Adipose tissue (tissue), 3 donors: ENCODE measurements at regions not wholly inside any gene's neighbourhood (a gene's known extent, or its start where the extent isn't known, plus 50 kb on each side); places are given as distances from the start of the nearest gene placed in this dataset.
"Not testable (repeated sequence)": the region's sequence is repeated elsewhere in the genome, so short reads cannot be mapped to it uniquely, and the experiment has no call there.

Experiments
- H3K27ac ChIP-seq: one replicate; pipeline ENCODE4 v1.5.1; 2013; ENCODE audit warnings: low read depth, low read length
- WGBS, 3 donors: extraction: QIAGEN DNeasy Blood & Tissue Kit; methylation state at CpG; one replicate each; pipeline ENCODE4 v1.1.7; 2013; 5-methylcytosine and 5-hydroxymethylcytosine counted together
- donor health status: healthy with polysubstance abuse.
- donor health status: Bipolar disorder and iron deficiency.
- donor health status: healthy.

GRCh38 chr2:12005886-12006681 lies 259.7 kb downstream of the LPIN1 start:
- H3K27ac ChIP-seq = no peak overlapping the region
- WGBS, 3 donors = 42 to 45% (median 43%) methylated on average over 8 of the region's 8 CpGs

- no peak overlapping the region for H3K27ac ChIP-seq
- WGBS, 3 donors = 69 to 73% (median 70%) methylated on average over 4 of the region's 4 CpGs
Measured at GRCh38 chr2:12006850-12007249, 260.4 kb downstream of the LPIN1 start.

GRCh38 chr2:12007282-12007681 lies 260.9 kb downstream of the LPIN1 start:
- WGBS, 3 donors = 86 to 94% (median 90%) methylated on average over 1 of the region's 1 CpG
- H3K27ac ChIP-seq = no peak overlapping the region

- H3K27ac ChIP-seq = no peak overlapping the region
- 65 to 86% (median 75%) methylated on average over 6 of the region's 6 CpGs for WGBS, 3 donors
Measured at GRCh38 chr2:12008425-12009061, 262.1 kb downstream of the LPIN1 start.

GRCh38 chr2:12009323-12009905 lies 263.0 kb downstream of the LPIN1 start:
- H3K27ac ChIP-seq = no peak overlapping the region
- 80 to 88% (median 83%) methylated on average over 3 of the region's 3 CpGs for WGBS, 3 donors

- no peak overlapping the region for H3K27ac ChIP-seq
- 95 to 100% (median 97%) methylated on average over 1 of the region's 1 CpG for WGBS, 3 donors
Measured at GRCh38 chr2:12010059-12010458, 263.6 kb downstream of the LPIN1 start.

- WGBS, 3 donors = 35 to 94% (median 91%) methylated on average over 4 of the region's 4 CpGs
Measured at GRCh38 chr2:12010779-12011178, 264.3 kb downstream of the LPIN1 start.

GRCh38 chr2:12014088-12014960 lies 267.9 kb downstream of the LPIN1 start:
- 70 to 73% (median 72%) methylated on average over 9 of the region's 9 CpGs for WGBS, 3 donors
- H3K27ac ChIP-seq = no peak overlapping the region

More at GRCh38 chr2:12010779-12011178, 264.3 kb downstream of the LPIN1 start:
- no peak overlapping the region for H3K27ac ChIP-seq

GRCh38 chr2:12017499-12018157 lies 271.2 kb downstream of the LPIN1 start:
- no peak overlapping the region for H3K27ac ChIP-seq
- 63 to 76% (median 64%) methylated on average over 11 of the region's 11 CpGs for WGBS, 3 donors

- H3K27ac ChIP-seq = not testable (repeated sequence)
- WGBS, 3 donors = 68 to 84% (median 73%) methylated on average over 5 of the region's 5 CpGs
Measured at GRCh38 chr2:12018726-12019125, 272.3 kb downstream of the LPIN1 start.

- H3K27ac ChIP-seq = no peak overlapping the region
- WGBS, 3 donors = 79 to 92% (median 92%) methylated on average over 3 of the region's 3 CpGs
Measured at GRCh38 chr2:12020833-12021469, 274.5 kb downstream of the LPIN1 start.

- H3K27ac ChIP-seq = not testable (repeated sequence)
- WGBS, 3 donors = 37 to 53% (median 44%) methylated on average over 5 of the region's 5 CpGs
Measured at GRCh38 chr2:12024197-12024907, 277.9 kb downstream of the LPIN1 start.

- 61 to 78% (median 66%) methylated on average over 2 of the region's 2 CpGs for WGBS, 3 donors
- H3K27ac ChIP-seq = no peak overlapping the region
Measured at GRCh38 chr2:12027136-12027535, 280.7 kb downstream of the LPIN1 start.

- no peak overlapping the region for H3K27ac ChIP-seq
- 41 to 89% (median 77%) methylated on average over 4 of the region's 4 CpGs for WGBS, 3 donors
Measured at GRCh38 chr2:12031866-12032265, 285.4 kb downstream of the LPIN1 start.

GRCh38 chr2:12032398-12032797 lies 286.0 kb downstream of the LPIN1 start:
- 71 to 76% (median 75%) methylated on average over 3 of the region's 3 CpGs for whole genome bisulfite sequencing, 3 donors
- no peak overlapping the region for H3K27ac ChIP-seq

- H3K27ac ChIP-seq = no peak overlapping the region
- 42 to 76% (median 68%) methylated on average over 2 of the region's 2 CpGs for WGBS, 3 donors
Measured at GRCh38 chr2:12032975-12033374, 286.5 kb downstream of the LPIN1 start.

- H3K27ac ChIP-seq = no peak overlapping the region
- 80 to 93% (median 91%) methylated on average over 6 of the region's 6 CpGs for whole genome bisulfite sequencing, 3 donors
Measured at GRCh38 chr2:12033494-12033893, 287.1 kb downstream of the LPIN1 start.
